AG08396 (cell line): ENCODE measurements at regions not wholly inside any gene's neighbourhood (a gene's known extent, or its start where the extent isn't known, plus 50 kb on each side); places are given as distances from the start of the nearest gene placed in this dataset.

ENCODE experiments used
- DNase-seq: peaks from one replicate; pipeline ENCODE4 v3.0.0; 2012; ENCODE audit warnings: low spot score, mixed read lengths

GRCh38 chr4:114365591-114365990, 233.0 kb upstream of the UGT8 start:
- no peak for DNase-seq

GRCh38 chr4:114366368-114366767, 232.2 kb upstream of the UGT8 start:
- DNase-seq: no peak

GRCh38 chr4:114368751-114369150, 229.9 kb upstream of the UGT8 start:
- no peak for DNase-seq

- DNase-seq: no peak
These were observed 225.1 kb upstream of the UGT8 start for GRCh38 chr4:114373508-114373907.

- peak; percentile 20 for DNase-seq
These were observed 220.2 kb upstream of the UGT8 start for GRCh38 chr4:114378305-114378903.

GRCh38 chr4:114383067-114383466, 215.5 kb upstream of the UGT8 start:
- no peak for DNase-seq

GRCh38 chr4:114383721-114384120, 214.9 kb upstream of the UGT8 start:
- DNase-seq: peak; percentile 60

GRCh38 chr4:114384629-114385028, 214.0 kb upstream of the UGT8 start:
- DNase-seq: no peak

- DNase-seq: no peak
These were observed 213.2 kb upstream of the UGT8 start for GRCh38 chr4:114385195-114385985.

- peak; percentile 15 for DNase-seq
These were observed 211.9 kb upstream of the UGT8 start for GRCh38 chr4:114386637-114387233.

GRCh38 chr4:114389070-114389685, 209.4 kb upstream of the UGT8 start:
- DNase-seq: no peak

- DNase-seq: no peak
These were observed 205.1 kb upstream of the UGT8 start for GRCh38 chr4:114393295-114394038.

- no peak for DNase-seq
These were observed 201.8 kb upstream of the UGT8 start for GRCh38 chr4:114396808-114397207.

GRCh38 chr4:114398410-114398809, 200.2 kb upstream of the UGT8 start:
- no peak for DNase-seq

GRCh38 chr4:114399105-114399504, 199.5 kb upstream of the UGT8 start:
- DNase-seq: no peak

- no peak for DNase-seq
These were observed 198.1 kb upstream of the UGT8 start for GRCh38 chr4:114400531-114400930.

- no peak for DNase-seq
These were observed 197.1 kb upstream of the UGT8 start for GRCh38 chr4:114401483-114401882.

GRCh38 chr4:114417214-114417613, 181.4 kb upstream of the UGT8 start:
- DNase-seq: no peak

GRCh38 chr4:114420069-114420468, 178.5 kb upstream of the UGT8 start:
- DNase-seq: no peak

GRCh38 chr4:114423582-114423981, 175.0 kb upstream of the UGT8 start:
- DNase-seq: no peak

- no peak for DNase-seq
These were observed 163.5 kb upstream of the UGT8 start for GRCh38 chr4:114435116-114435515.

- DNase-seq: no peak
These were observed 155.8 kb upstream of the UGT8 start for GRCh38 chr4:114442856-114443255.
